RWPE2 (cell line): ENCODE measurements at regions not wholly inside any gene's neighbourhood (a gene's known extent, or its start where the extent isn't known, plus 50 kb on each side); places are given as distances from the start of the nearest gene placed in this dataset.

Experiments used
- ATAC-seq: fragments of 200-7000 bp; cut with Tn5 transposase; 3 replicates; pipeline ENCODE4 v1.9.1; 2021; ENCODE audit warnings: low read depth
- DNase-seq: peaks from one replicate; pipeline ENCODE4 v3.0.0-alpha.2; 2020; ENCODE audit warnings: low spot score
- H3K27ac ChIP-seq: fragments of 450-650 bp; 2 replicates; pipeline ENCODE4 v1.5.1; 2017; ENCODE audit warnings: mild to moderate bottlenecking; ENCODE audit not compliant: poor library complexity, severe bottlenecking
- H3K27me3 ChIP-seq: fragments of 250-450 bp; sonication (Bioruptor Pico); 2 replicates; pipeline ENCODE4 v1.5.1; 2021; ENCODE audit warnings: mild to moderate bottlenecking, moderate library complexity; ENCODE audit not compliant: insufficient read depth, poor library complexity, severe bottlenecking
- H3K36me3 ChIP-seq: fragments of 250-450 bp; sonication (Bioruptor Pico); 2 replicates; pipeline ENCODE4 v1.5.1; 2020; ENCODE audit warnings: low read depth, mild to moderate bottlenecking, moderate library complexity
- H3K4me1 ChIP-seq: fragments of 250-450 bp; sonication (Bioruptor Pico); 2 replicates; pipeline ENCODE4 v1.5.1; 2021; ENCODE audit warnings: mild to moderate bottlenecking, moderate library complexity; ENCODE audit not compliant: insufficient read depth, poor library complexity, severe bottlenecking
- H3K4me3 ChIP-seq: fragments of 250-450 bp; sonication (Bioruptor Pico); 2 replicates; pipeline ENCODE4 v1.5.1; 2021; ENCODE audit warnings: mild to moderate bottlenecking, moderate library complexity; ENCODE audit not compliant: severe bottlenecking
- H3K9me3 ChIP-seq: fragments of 250-450 bp; sonication (Bioruptor Pico); 2 replicates; pipeline ENCODE4 v1.5.1; 2021; ENCODE audit warnings: mild to moderate bottlenecking, moderate library complexity; ENCODE audit not compliant: severe bottlenecking
- CTCF ChIP-seq: fragments of 450-650 bp; IDR thresholded peaks from one replicate; pipeline ENCODE4 v1.5.1; 2017; ENCODE audit warnings: mild to moderate bottlenecking, moderate library complexity; ENCODE audit not compliant: poor library complexity, severe bottlenecking

- no peak for DNase-seq
- H3K27me3 ChIP-seq: no peaks in the 10 kb centered on the region
- no peaks in the 10 kb centered on the region for H3K36me3 ChIP-seq
- no peak overlapping the region for H3K27ac ChIP-seq
- H3K4me1 ChIP-seq: peaks cover 21% of the 10 kb centered on the region
- H3K9me3 ChIP-seq: no peaks in the 10 kb centered on the region
- H3K4me3 ChIP-seq: no peak overlapping the region
- ATAC-seq: no peak
- TF ChIP-seq CTCF: no peak
Observed at GRCh38 chr3:63762180-63762579, 56.9 kb upstream of the C3orf49 start.

GRCh38 chr3:63762934-63763550 lies 56.1 kb upstream of the C3orf49 start:
- DNase-seq (no peak), ATAC-seq (peak; percentile 72)
- Histone ChIP-seq H3K27ac (no peak overlapping the region), H3K4me1 (peaks cover 21% of the 10 kb centered on the region), H3K27me3 (no peaks in the 10 kb centered on the region), H3K36me3 (no peaks in the 10 kb centered on the region), H3K9me3 (no peaks in the 10 kb centered on the region), H3K4me3 (no peak overlapping the region)
- TF ChIP-seq CTCF: no peak

- H3K36me3 ChIP-seq: no peaks in the 10 kb centered on the region
- no peak for DNase-seq
- H3K9me3 ChIP-seq: no peaks in the 10 kb centered on the region
- H3K4me1 ChIP-seq: peaks cover 21% of the 10 kb centered on the region
- H3K4me3 ChIP-seq: no peak overlapping the region
- no peak overlapping the region for H3K27ac ChIP-seq
- TF ChIP-seq CTCF: no peak
- ATAC-seq: no peak
- no peaks in the 10 kb centered on the region for H3K27me3 ChIP-seq
Observed at GRCh38 chr3:63764511-63764910, 54.6 kb upstream of the C3orf49 start.

GRCh38 chr3:63766261-63766660 lies 52.8 kb upstream of the C3orf49 start:
- no peak overlapping the region for H3K27ac ChIP-seq
- H3K36me3 ChIP-seq: no peaks in the 10 kb centered on the region
- DNase-seq (no peak), ATAC-seq (no peak)
- H3K9me3 ChIP-seq: no peaks in the 10 kb centered on the region
- H3K4me1 ChIP-seq: peaks cover 15% of the 10 kb centered on the region
- H3K27me3 ChIP-seq: no peaks in the 10 kb centered on the region
- H3K4me3 ChIP-seq: no peak overlapping the region
- no peak for TF ChIP-seq CTCF

GRCh38 chr3:63768386-63768785 lies 50.7 kb upstream of the C3orf49 start:
- H3K27ac ChIP-seq: no peak overlapping the region
- TF ChIP-seq CTCF: no peak
- H3K4me3 ChIP-seq: no peak overlapping the region
- H3K4me1 ChIP-seq: peaks cover 1% of the 10 kb centered on the region
- no peaks in the 10 kb centered on the region for H3K36me3 ChIP-seq
- no peaks in the 10 kb centered on the region for H3K27me3 ChIP-seq
- no peak for ATAC-seq
- no peak for DNase-seq
- no peaks in the 10 kb centered on the region for H3K9me3 ChIP-seq
